Uterus (tissue), 3 donors: ENCODE measurements at regions not wholly inside any gene's neighbourhood (a gene's known extent, or its start where the extent isn't known, plus 50 kb on each side); places are given as distances from the start of the nearest gene placed in this dataset.

Experiments
- DNase-seq, 2 donors: peaks; one replicate each; pipeline ENCODE4 v3.0.0-alpha.2; 2019 to 2020
- H3K27ac ChIP-seq, 2 donors: fragments of 200-600 bp; sonication (generic); 1 replicate in 1 of 2; 2 replicates in 1 of 2; pipeline ENCODE4 v1.5.1; 2016 to 2018
- H3K27me3 ChIP-seq, 2 donors: fragments of 200-600 bp; sonication (generic); one replicate each; pipeline ENCODE4 v1.5.1; 2018 to 2019; ENCODE audit warnings: control low read depth in 1 of 2
- H3K36me3 ChIP-seq, 2 donors: fragments of 200-600 bp; sonication (generic); one replicate each; pipeline ENCODE4 v1.5.1; 2019; ENCODE audit warnings: control low read depth in 1 of 2
- H3K4me1 ChIP-seq, 2 donors: fragments of 200-600 bp; sonication (generic); one replicate each; pipeline ENCODE4 v1.5.1; 2018 to 2019; ENCODE audit warnings: control low read depth in 1 of 2
- H3K4me3 ChIP-seq, 2 donors: fragments of 200-600 bp; sonication (generic); 1 replicate in 1 of 2; 2 replicates in 1 of 2; pipeline ENCODE4 v1.5.1; 2018 to 2019; ENCODE audit warnings: mild to moderate bottlenecking in 1 of 2
- H3K9me3 ChIP-seq, 2 donors: fragments of 200-600 bp; sonication (generic); one replicate each; pipeline ENCODE4 v1.5.1; 2019; ENCODE audit warnings: control low read depth in 1 of 2
- CTCF ChIP-seq, 4 experiments: fragments of 200-600 bp in 2 of 4; fragments of 450-650 bp in 2 of 4; sonication (generic) in 2 of 4; IDR thresholded peaks; one replicate each; pipeline ENCODE4 v1.5.1; 2016 to 2019; ENCODE audit warnings: antibody characterized with exemption in 4 of 4, mild to moderate bottlenecking in 2 of 4, moderate library complexity in 1 of 4
- POLR2A ChIP-seq, 2 donors: fragments of 450-650 bp; IDR thresholded peaks; one replicate each; pipeline ENCODE4 v1.6.1; 2016; ENCODE audit warnings: antibody characterized with exemption in 2 of 2, mild to moderate bottlenecking in 1 of 2, moderate library complexity in 1 of 2
- intact Hi-C: fragments of 100-400 bp; cut with DNase I; formaldehyde crosslinking; loops from one replicate; pipeline ENCODE4 v1.15.1; 2023; ENCODE audit warnings: low total_unique reads
- donor health status: DM: yes; HTN: yes; CAD: no.

- no peak for DNase-seq
- H3K9me3 ChIP-seq: no peaks in the 10 kb centered on the region
- TF ChIP-seq CTCF (IDR thresholded peaks at IDR 0.05): no peak
- TF ChIP-seq POLR2A (IDR thresholded peaks at IDR 0.05): no peak
Observed at GRCh38 chr1:4894566-4894965, 240.2 kb downstream of the AJAP1 start.

GRCh38 chr1:4880626-4881025, 226.2 kb downstream of the AJAP1 start:
- no peaks in the 10 kb centered on the region for H3K36me3 ChIP-seq
- intact Hi-C loops: no loop called here
- no peak for DNase-seq

More at GRCh38 chr1:4894566-4894965, 240.2 kb downstream of the AJAP1 start:
- intact Hi-C loops: no loop called here
- no peak overlapping the region for H3K27ac ChIP-seq
- no peaks in the 10 kb centered on the region for H3K4me1 ChIP-seq
- no peak overlapping the region for H3K4me3 ChIP-seq
- H3K27me3 ChIP-seq: no peaks in the 10 kb centered on the region
- no peaks in the 10 kb centered on the region for H3K36me3 ChIP-seq

GRCh38 chr1:4877426-4877825, 223.0 kb downstream of the AJAP1 start:
- no peak for DNase-seq
- no peaks in the 10 kb centered on the region for H3K36me3 ChIP-seq
- no peak overlapping the region for H3K4me3 ChIP-seq
- intact Hi-C loops: no loop called here
- TF ChIP-seq POLR2A (IDR thresholded peaks at IDR 0.05) (no peak), CTCF (IDR thresholded peaks at IDR 0.05) (no peak)
- H3K9me3 ChIP-seq: no peaks in the 10 kb centered on the region
- no peaks in the 10 kb centered on the region for H3K4me1 ChIP-seq
- H3K27ac ChIP-seq: no peak overlapping the region
- H3K27me3 ChIP-seq: no peaks in the 10 kb centered on the region

More at GRCh38 chr1:4880626-4881025, 226.2 kb downstream of the AJAP1 start:
- no peaks in the 10 kb centered on the region for H3K4me1 ChIP-seq
- TF ChIP-seq POLR2A (IDR thresholded peaks at IDR 0.05) (no peak), CTCF (IDR thresholded peaks at IDR 0.05) (no peak)
- no peaks in the 10 kb centered on the region for H3K9me3 ChIP-seq
- H3K4me3 ChIP-seq: no peak overlapping the region
- H3K27me3 ChIP-seq: no peaks in the 10 kb centered on the region
- no peak overlapping the region for H3K27ac ChIP-seq

- DNase-seq: no peak
- no peaks in the 10 kb centered on the region for H3K27me3 ChIP-seq
- no peaks in the 10 kb centered on the region for H3K9me3 ChIP-seq
- no peak for TF ChIP-seq CTCF (IDR thresholded peaks at IDR 0.05)
- no peak for TF ChIP-seq POLR2A (IDR thresholded peaks at IDR 0.05)
- no peaks in the 10 kb centered on the region for H3K36me3 ChIP-seq
- H3K4me3 ChIP-seq: no peak overlapping the region
- intact Hi-C loops: no loop called here
- H3K4me1 ChIP-seq: no peaks in the 10 kb centered on the region
- no peak overlapping the region for H3K27ac ChIP-seq
Observed at GRCh38 chr1:4871373-4871772, 217.0 kb downstream of the AJAP1 start.

- no peaks in the 10 kb centered on the region for H3K36me3 ChIP-seq
- no peaks in the 10 kb centered on the region for H3K4me1 ChIP-seq
- no peak for TF ChIP-seq CTCF (IDR thresholded peaks at IDR 0.05)
- no peak for TF ChIP-seq POLR2A (IDR thresholded peaks at IDR 0.05)
- no peaks in the 10 kb centered on the region for H3K9me3 ChIP-seq
- intact Hi-C loops: no loop called here
- H3K27ac ChIP-seq: no peak overlapping the region
- H3K27me3 ChIP-seq: no peaks in the 10 kb centered on the region
- H3K4me3 ChIP-seq: no peak overlapping the region
- DNase-seq: no peak
Observed at GRCh38 chr1:4868521-4868920, 214.1 kb downstream of the AJAP1 start.
